ENCODE measurements at regions not wholly inside any gene's neighbourhood (a gene's known extent, or its start where the extent isn't known, plus 50 kb on each side); places are given as distances from the start of the nearest gene placed in this dataset.

- no peak overlapping the region for H3K9ac ChIP-seq (ENCODE audit: low read depth in 1 of 2, low read length in 2 of 2)
- no peak for TF ChIP-seq TAF1 (conservative IDR thresholded peaks at IDR 0.05)
- TF ChIP-seq REST (IDR thresholded peaks at IDR 0.05), result no peak
- TF ChIP-seq GABPA (IDR thresholded peaks at IDR 0.05 in 1 of 2, conservative IDR thresholded peaks at IDR 0.05 in 1 of 2), result no peak
- TF ChIP-seq, protein P1, sequence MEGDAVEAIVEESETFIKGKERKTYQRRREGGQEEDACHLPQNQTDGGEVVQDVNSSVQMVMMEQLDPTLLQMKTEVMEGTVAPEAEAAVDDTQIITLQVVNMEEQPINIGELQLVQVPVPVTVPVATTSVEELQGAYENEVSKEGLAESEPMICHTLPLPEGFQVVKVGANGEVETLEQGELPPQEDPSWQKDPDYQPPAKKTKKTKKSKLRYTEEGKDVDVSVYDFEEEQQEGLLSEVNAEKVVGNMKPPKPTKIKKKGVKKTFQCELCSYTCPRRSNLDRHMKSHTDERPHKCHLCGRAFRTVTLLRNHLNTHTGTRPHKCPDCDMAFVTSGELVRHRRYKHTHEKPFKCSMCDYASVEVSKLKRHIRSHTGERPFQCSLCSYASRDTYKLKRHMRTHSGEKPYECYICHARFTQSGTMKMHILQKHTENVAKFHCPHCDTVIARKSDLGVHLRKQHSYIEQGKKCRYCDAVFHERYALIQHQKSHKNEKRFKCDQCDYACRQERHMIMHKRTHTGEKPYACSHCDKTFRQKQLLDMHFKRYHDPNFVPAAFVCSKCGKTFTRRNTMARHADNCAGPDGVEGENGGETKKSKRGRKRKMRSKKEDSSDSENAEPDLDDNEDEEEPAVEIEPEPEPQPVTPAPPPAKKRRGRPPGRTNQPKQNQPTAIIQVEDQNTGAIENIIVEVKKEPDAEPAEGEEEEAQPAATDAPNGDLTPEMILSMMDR (IDR thresholded peaks at IDR 0.05; ENCODE audit: low read depth, low read length, missing input control), result no peak
- TF ChIP-seq YY1 (IDR thresholded peaks at IDR 0.05), result no peak
- TF ChIP-seq MAX (IDR thresholded peaks at IDR 0.05), result no peak
- TF ChIP-seq HNF4A (conservative IDR thresholded peaks at IDR 0.05), result no peak
- no peak for TF ChIP-seq FOXA2 (IDR thresholded peaks at IDR 0.05)
- no peak for TF ChIP-seq SP1 (IDR thresholded peaks at IDR 0.05)
- no peak for TF ChIP-seq HNF4G (IDR thresholded peaks at IDR 0.05)
- no peak for TF ChIP-seq FOXA1 (IDR thresholded peaks at IDR 0.05)
- no peak for TF ChIP-seq RXRA (IDR thresholded peaks at IDR 0.05)
- H3K36me3 ChIP-seq (ENCODE audit: control insufficient read depth in 4 of 4, insufficient read depth in 3 of 4, low read depth in 1 of 4, low read length in 3 of 4), result no peaks in the 10 kb centered on the region
- H3K4me3 ChIP-seq (ENCODE audit: low read depth in 1 of 3, low read length in 3 of 3), result no peak overlapping the region
- H3K9me3 ChIP-seq (ENCODE audit: control insufficient read depth in 4 of 4, low read length in 3 of 4), result peaks cover 0 to 4% (median 0%) of the 10 kb centered on the region in 4 donors
- 81% methylated on average over 2 of the region's 2 CpGs for WGBS
- DNase-seq (ENCODE audit: low spot score), result no peak
- no peaks in the 10 kb centered on the region for H3K4me1 ChIP-seq (ENCODE audit: control insufficient read depth in 4 of 4, insufficient read depth in 4 of 4, low read length in 3 of 4)
- peaks cover 0 to 8% (median 0%) of the 10 kb centered on the region in 4 donors for H3K27me3 ChIP-seq (ENCODE audit: control insufficient read depth in 4 of 4, insufficient read depth in 4 of 4, low read length in 3 of 4)
- no peak overlapping the region for H3K27ac ChIP-seq (ENCODE audit: low read depth in 1 of 2, low read length in 2 of 2)
These were observed 70.5 kb upstream of the KIT start for GRCh38 chr4:54587107-54587891.

GRCh38 chr4:54588404-54588803, 69.4 kb upstream of the KIT start:
- DNase-seq (ENCODE audit: low spot score), result no peak
- no peaks in the 10 kb centered on the region for H3K36me3 ChIP-seq (ENCODE audit: control insufficient read depth in 4 of 4, insufficient read depth in 3 of 4, low read depth in 1 of 4, low read length in 3 of 4)
- WGBS, result 87% methylated on average over 4 of the region's 4 CpGs
- H3K27ac ChIP-seq (ENCODE audit: low read depth in 1 of 2, low read length in 2 of 2), result no peak overlapping the region
- peaks cover 0 to 4% (median 0%) of the 10 kb centered on the region in 4 donors for H3K9me3 ChIP-seq (ENCODE audit: control insufficient read depth in 4 of 4, low read length in 3 of 4)
- H3K4me1 ChIP-seq (ENCODE audit: control insufficient read depth in 4 of 4, insufficient read depth in 4 of 4, low read length in 3 of 4), result no peaks in the 10 kb centered on the region
- H3K27me3 ChIP-seq (ENCODE audit: control insufficient read depth in 4 of 4, insufficient read depth in 4 of 4, low read length in 3 of 4), result peaks cover 0 to 8% (median 0%) of the 10 kb centered on the region in 4 donors
- no peak overlapping the region for H3K9ac ChIP-seq (ENCODE audit: low read depth in 1 of 2, low read length in 2 of 2)
- no peak for TF ChIP-seq RAD21 (IDR thresholded peaks at IDR 0.05)
- TF ChIP-seq FOXA2 (IDR thresholded peaks at IDR 0.05), result no peak
- TF ChIP-seq NR2F2 (IDR thresholded peaks at IDR 0.05), result no peak
- no peak for TF ChIP-seq GABPA (IDR thresholded peaks at IDR 0.05 in 1 of 2, conservative IDR thresholded peaks at IDR 0.05 in 1 of 2)
- TF ChIP-seq, protein P1 (IDR thresholded peaks at IDR 0.05; ENCODE audit: low read depth, low read length, missing input control), result no peak
- H3K4me3 ChIP-seq (ENCODE audit: low read depth in 1 of 3, low read length in 3 of 3), result no peak overlapping the region
